ENCODE measurements at regions not wholly inside any gene's neighbourhood (a gene's known extent, or its start where the extent isn't known, plus 50 kb on each side); places are given as distances from the start of the nearest gene placed in this dataset.

GRCh38 chrX:106356580-106356979, 188.5 kb downstream of the PWWP3B start:
- Mint-ChIP-seq H3K36me3 (ENCODE audit: low read depth) (no peaks in the 10 kb centered on the region), H3K9me3 (ENCODE audit: low read depth) (peaks cover 6% of the 10 kb centered on the region), H3K27me3 (ENCODE audit: low read depth) (no peaks in the 10 kb centered on the region), H3K27ac (ENCODE audit: unreplicated experiment) (no peak overlapping the region), H3K4me3 (ENCODE audit: unreplicated experiment) (no peak overlapping the region), H3K4me1 (ENCODE audit: low read depth) (no peaks in the 10 kb centered on the region)
- TF ChIP-seq CTCF (IDR thresholded peaks at IDR 0.05), result no peak
- no peak for DNase-seq (ENCODE audit: low spot score)

- peaks cover 8% of the 10 kb centered on the region for H3K9me3 Mint-ChIP-seq (ENCODE audit: low read depth)
- no peak overlapping the region for H3K4me3 Mint-ChIP-seq (ENCODE audit: unreplicated experiment)
- H3K27ac Mint-ChIP-seq (ENCODE audit: unreplicated experiment), result no peak overlapping the region
- no peaks in the 10 kb centered on the region for H3K27me3 Mint-ChIP-seq (ENCODE audit: low read depth)
- H3K36me3 Mint-ChIP-seq (ENCODE audit: low read depth), result no peaks in the 10 kb centered on the region
- peak; percentile 62 for DNase-seq (ENCODE audit: low spot score)
- H3K4me1 Mint-ChIP-seq (ENCODE audit: low read depth), result no peaks in the 10 kb centered on the region
- TF ChIP-seq CTCF (IDR thresholded peaks at IDR 0.05), result no peak
These were observed 195.1 kb downstream of the PWWP3B start for GRCh38 chrX:106363214-106363613.

- H3K27ac Mint-ChIP-seq (ENCODE audit: unreplicated experiment), result no peak overlapping the region
- no peaks in the 10 kb centered on the region for H3K27me3 Mint-ChIP-seq (ENCODE audit: low read depth)
- no peak overlapping the region for H3K4me3 Mint-ChIP-seq (ENCODE audit: unreplicated experiment)
- TF ChIP-seq CTCF (IDR thresholded peaks at IDR 0.05), result no peak
- H3K36me3 Mint-ChIP-seq (ENCODE audit: low read depth), result no peaks in the 10 kb centered on the region
- no peaks in the 10 kb centered on the region for H3K4me1 Mint-ChIP-seq (ENCODE audit: low read depth)
- H3K9me3 Mint-ChIP-seq (ENCODE audit: low read depth), result peaks cover 28% of the 10 kb centered on the region
- no peak for DNase-seq (ENCODE audit: low spot score)
These were observed 210.5 kb downstream of the PWWP3B start for GRCh38 chrX:106378616-106379015.

- no peaks in the 10 kb centered on the region for H3K4me1 Mint-ChIP-seq (ENCODE audit: low read depth)
- no peak for DNase-seq (ENCODE audit: low spot score)
- TF ChIP-seq CTCF (IDR thresholded peaks at IDR 0.05), result no peak
- no peak overlapping the region for H3K27ac Mint-ChIP-seq (ENCODE audit: unreplicated experiment)
- no peaks in the 10 kb centered on the region for H3K27me3 Mint-ChIP-seq (ENCODE audit: low read depth)
- no peaks in the 10 kb centered on the region for H3K9me3 Mint-ChIP-seq (ENCODE audit: low read depth)
- H3K36me3 Mint-ChIP-seq (ENCODE audit: low read depth), result no peaks in the 10 kb centered on the region
- no peak overlapping the region for H3K4me3 Mint-ChIP-seq (ENCODE audit: unreplicated experiment)
These were observed 220.4 kb upstream of the RADX start for GRCh38 chrX:106391284-106391911.

GRCh38 chrX:106392346-106392745, 219.4 kb upstream of the RADX start:
- no peaks in the 10 kb centered on the region for H3K9me3 Mint-ChIP-seq (ENCODE audit: low read depth)
- H3K27ac Mint-ChIP-seq (ENCODE audit: unreplicated experiment), result no peak overlapping the region
- TF ChIP-seq CTCF (IDR thresholded peaks at IDR 0.05), result no peak
- no peak overlapping the region for H3K4me3 Mint-ChIP-seq (ENCODE audit: unreplicated experiment)
- H3K4me1 Mint-ChIP-seq (ENCODE audit: low read depth), result no peaks in the 10 kb centered on the region
- H3K27me3 Mint-ChIP-seq (ENCODE audit: low read depth), result no peaks in the 10 kb centered on the region
- DNase-seq (ENCODE audit: low spot score), result no peak
- no peaks in the 10 kb centered on the region for H3K36me3 Mint-ChIP-seq (ENCODE audit: low read depth)
